Sigmoid colon (tissue), 6 donors: ENCODE measurements at regions not wholly inside any gene's neighbourhood (a gene's known extent, or its start where the extent isn't known, plus 50 kb on each side); places are given as distances from the start of the nearest gene placed in this dataset.

Experiments used
- DNase-seq: peaks from one replicate; pipeline ENCODE4 v3.0.0-alpha.2; 2019
- H3K27ac ChIP-seq, 4 donors: fragments of 200-600 bp; sonication (generic); one replicate each; pipeline ENCODE4 v1.5.1; 2016 to 2019; ENCODE audit warnings: mild to moderate bottlenecking in 1 of 4
- H3K27me3 ChIP-seq, 3 donors: fragments of 200-600 bp; sonication (generic); one replicate each; pipeline ENCODE4 v1.5.1; 2019; ENCODE audit warnings: mild to moderate bottlenecking in 1 of 3
- H3K36me3 ChIP-seq, 4 donors: fragments of 200-600 bp; sonication (generic); one replicate each; pipeline ENCODE4 v1.5.1; 2016 to 2019
- H3K4me1 ChIP-seq, 4 donors: fragments of 200-600 bp; sonication (generic); one replicate each; pipeline ENCODE4 v1.5.1; 2017 to 2019
- H3K4me3 ChIP-seq, 4 donors: fragments of 200-600 bp; sonication (generic); one replicate each; pipeline ENCODE4 v1.5.1; 2017 to 2019; ENCODE audit warnings: mild to moderate bottlenecking in 2 of 4, moderate library complexity in 1 of 4
- H3K9me3 ChIP-seq, 4 donors: fragments of 200-600 bp in 3 of 4; sonication (generic) in 3 of 4; one replicate each; pipeline versions ENCODE4 v1.5.1 to v1.6.1; 2013 to 2019
- EP300 ChIP-seq, 4 donors: sonication (generic); formaldehyde crosslinking; IDR thresholded peaks; one replicate each; pipeline ENCODE4 v1.6.1; 2017; ENCODE audit warnings: antibody characterized with exemption in 4 of 4
- POLR2A ChIP-seq, 2 donors: fragments of 450-650 bp; IDR thresholded peaks; one replicate each; pipeline ENCODE4 v1.6.1; 2016; ENCODE audit warnings: antibody characterized with exemption in 2 of 2, mild to moderate bottlenecking in 2 of 2, moderate library complexity in 2 of 2
- POLR2AphosphoS5 ChIP-seq, 4 donors: sonication (generic); formaldehyde crosslinking; IDR thresholded peaks; one replicate each; pipeline ENCODE4 v1.6.1; 2017; ENCODE audit warnings: antibody characterized with exemption in 4 of 4
- WGBS, 2 donors: extraction: QIAGEN DNeasy Blood & Tissue Kit; methylation state at CpG; one replicate each; pipeline ENCODE4 v1.1.7; 2013; 5-methylcytosine and 5-hydroxymethylcytosine counted together
- intact Hi-C: fragments of 100-400 bp; cut with DNase I; formaldehyde crosslinking; loops from one replicate; pipeline ENCODE4 v1.15.1; 2023
- TF ChIP-seq, protein P1 (sequence below), 4 experiments: fragments of 450-650 bp in 3 of 4; fragments of 200-600 bp in 1 of 4; IDR thresholded peaks; one replicate each; pipeline ENCODE4 v1.5.1; 2016 to 2019; ENCODE audit warnings: antibody characterized with exemption in 4 of 4, mild to moderate bottlenecking in 3 of 4, moderate library complexity in 2 of 4
- donor health status: healthy with polysubstance abuse.
- donor health status: healthy.

DNA sequence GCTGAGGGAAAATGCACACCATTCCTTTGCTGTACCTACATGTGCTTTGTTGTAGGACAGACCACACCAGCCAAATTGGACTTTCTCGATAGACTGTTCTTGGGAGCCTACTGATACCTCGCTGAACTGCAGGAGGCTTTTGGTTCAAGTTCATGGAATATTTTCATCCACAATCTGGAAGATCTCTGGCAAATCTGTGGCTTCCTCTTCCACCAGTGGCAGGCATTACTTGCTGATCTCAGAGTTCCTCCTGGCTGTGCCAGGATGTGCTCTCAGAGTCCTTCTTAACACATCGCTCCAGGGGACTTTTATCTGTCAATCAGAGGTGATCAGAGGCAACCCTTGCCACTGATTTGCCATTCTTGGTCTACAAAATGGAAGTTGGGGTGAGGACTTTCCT is 87.7 kb downstream of the PTGR3 start:
- no peak for TF ChIP-seq POLR2AphosphoS5 (IDR thresholded peaks at IDR 0.05)
- no peak for TF ChIP-seq EP300 (IDR thresholded peaks at IDR 0.05)
- TF ChIP-seq, protein P1, sequence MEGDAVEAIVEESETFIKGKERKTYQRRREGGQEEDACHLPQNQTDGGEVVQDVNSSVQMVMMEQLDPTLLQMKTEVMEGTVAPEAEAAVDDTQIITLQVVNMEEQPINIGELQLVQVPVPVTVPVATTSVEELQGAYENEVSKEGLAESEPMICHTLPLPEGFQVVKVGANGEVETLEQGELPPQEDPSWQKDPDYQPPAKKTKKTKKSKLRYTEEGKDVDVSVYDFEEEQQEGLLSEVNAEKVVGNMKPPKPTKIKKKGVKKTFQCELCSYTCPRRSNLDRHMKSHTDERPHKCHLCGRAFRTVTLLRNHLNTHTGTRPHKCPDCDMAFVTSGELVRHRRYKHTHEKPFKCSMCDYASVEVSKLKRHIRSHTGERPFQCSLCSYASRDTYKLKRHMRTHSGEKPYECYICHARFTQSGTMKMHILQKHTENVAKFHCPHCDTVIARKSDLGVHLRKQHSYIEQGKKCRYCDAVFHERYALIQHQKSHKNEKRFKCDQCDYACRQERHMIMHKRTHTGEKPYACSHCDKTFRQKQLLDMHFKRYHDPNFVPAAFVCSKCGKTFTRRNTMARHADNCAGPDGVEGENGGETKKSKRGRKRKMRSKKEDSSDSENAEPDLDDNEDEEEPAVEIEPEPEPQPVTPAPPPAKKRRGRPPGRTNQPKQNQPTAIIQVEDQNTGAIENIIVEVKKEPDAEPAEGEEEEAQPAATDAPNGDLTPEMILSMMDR (IDR thresholded peaks at IDR 0.05), result no peak
- no peak for TF ChIP-seq POLR2A (IDR thresholded peaks at IDR 0.05)
- H3K27ac ChIP-seq, result no peak overlapping the region
- no peaks in the 10 kb centered on the region for H3K27me3 ChIP-seq
- H3K36me3 ChIP-seq, result no peaks in the 10 kb centered on the region
- H3K4me3 ChIP-seq, result no peak overlapping the region
- H3K9me3 ChIP-seq, result no peaks in the 10 kb centered on the region
- no peak for DNase-seq
- intact Hi-C loops, result loop anchor here (10.0 kb wide), 1 partner anchor 354 kb away; no protein-coding TSS in a partner anchor
- WGBS, 2 donors, result 81 to 85% methylated on average over 3 of the region's 3 CpGs
- H3K4me1 ChIP-seq, result no peaks in the 10 kb centered on the region

DNA sequence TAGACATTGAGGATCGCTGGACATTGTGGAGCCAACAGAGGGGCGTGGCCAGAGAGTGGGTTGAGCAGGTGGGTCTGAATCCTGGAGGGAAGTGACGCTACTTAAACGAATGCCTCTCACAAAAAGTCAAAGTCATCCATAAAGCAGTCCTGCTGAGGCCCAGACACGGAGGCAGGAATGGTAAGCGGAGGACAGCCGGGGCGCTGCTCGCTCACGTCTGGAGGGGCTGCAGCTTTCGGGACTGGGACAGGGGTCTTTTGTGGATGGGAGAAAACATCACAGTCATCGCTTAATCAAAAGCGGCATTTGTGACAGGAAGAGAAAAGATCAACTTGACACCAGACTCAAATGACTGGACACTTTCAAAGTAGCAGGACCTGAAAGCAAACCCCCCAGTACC is 88.4 kb downstream of the PTGR3 start:
- DNase-seq, result no peak
- no peaks in the 10 kb centered on the region for H3K36me3 ChIP-seq
- no peak overlapping the region for H3K4me3 ChIP-seq
- WGBS, 2 donors, result 88 to 90% methylated on average over 13 of the region's 13 CpGs
- intact Hi-C loops, result loop anchor here (10.0 kb wide), 1 partner anchor 354 kb away; no protein-coding TSS in a partner anchor
- no peak overlapping the region for H3K27ac ChIP-seq
- H3K27me3 ChIP-seq, result no peaks in the 10 kb centered on the region
- H3K4me1 ChIP-seq, result no peaks in the 10 kb centered on the region
- TF ChIP-seq POLR2AphosphoS5 (IDR thresholded peaks at IDR 0.05) (no peak), POLR2A (IDR thresholded peaks at IDR 0.05) (no peak)
- no peaks in the 10 kb centered on the region for H3K9me3 ChIP-seq

DNA sequence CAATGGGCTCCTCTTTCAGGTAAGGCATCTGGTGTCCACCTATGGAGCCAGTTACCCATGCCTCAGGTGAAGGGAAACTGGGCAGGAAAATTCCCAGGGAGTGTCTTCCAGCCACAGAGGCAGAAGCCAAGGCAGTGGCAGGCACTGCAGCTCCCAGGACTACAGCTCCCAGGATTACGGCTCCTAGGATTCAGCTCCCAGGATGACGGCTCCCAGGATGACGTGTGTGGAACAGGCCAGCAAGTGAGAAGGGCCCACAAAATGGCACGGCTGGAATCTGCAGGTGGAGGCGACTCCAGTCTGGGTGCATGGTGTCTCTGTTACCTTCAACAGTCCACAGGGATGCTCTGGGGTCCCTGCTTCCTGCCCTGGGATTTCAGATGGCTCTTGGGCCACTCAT is 92.1 kb downstream of the PTGR3 start:
- no peaks in the 10 kb centered on the region for H3K36me3 ChIP-seq
- intact Hi-C loops, result loop anchor here (10.0 kb wide), 1 partner anchor 462 kb away; no protein-coding TSS in a partner anchor
- no peak overlapping the region for H3K4me3 ChIP-seq
- H3K27ac ChIP-seq, result no peak overlapping the region
- H3K9me3 ChIP-seq, result no peaks in the 10 kb centered on the region
- whole genome bisulfite sequencing, 2 donors, result 94 to 96% methylated on average over 5 of the region's 5 CpGs
- no peak for DNase-seq
- H3K4me1 ChIP-seq, result peaks cover 0 to 30% (median 21%) of the 10 kb centered on the region in 4 donors
- TF ChIP-seq POLR2A (IDR thresholded peaks at IDR 0.05) (no peak), POLR2AphosphoS5 (IDR thresholded peaks at IDR 0.05) (no peak), EP300 (IDR thresholded peaks at IDR 0.05) (no peak)
- TF ChIP-seq, protein P1 (IDR thresholded peaks at IDR 0.05), result no peak
- no peaks in the 10 kb centered on the region for H3K27me3 ChIP-seq

DNA sequence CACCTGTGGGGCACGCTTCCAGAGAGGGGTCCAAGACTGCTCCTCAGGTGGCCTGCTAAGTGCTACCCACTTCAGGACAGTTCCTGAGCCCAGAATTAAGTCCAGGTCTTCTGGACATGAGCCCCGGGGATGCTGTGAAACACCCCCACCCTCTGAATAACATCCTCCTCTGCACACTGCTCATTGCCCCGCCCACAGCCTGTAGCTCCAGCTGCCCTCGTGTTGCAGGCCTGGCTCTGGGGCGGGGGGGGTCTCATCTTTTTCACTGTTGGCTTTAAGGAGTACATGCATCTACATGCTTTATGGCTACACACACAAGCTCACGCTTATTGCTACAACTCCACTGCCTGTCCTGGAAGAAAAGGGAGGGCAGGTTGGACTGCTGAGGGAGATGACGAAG is 92.8 kb downstream of the PTGR3 start:
- no peaks in the 10 kb centered on the region for H3K27me3 ChIP-seq
- intact Hi-C loops, result loop anchor here (10.0 kb wide), 1 partner anchor 461 kb away; no protein-coding TSS in a partner anchor
- 57 to 63% methylated on average over 7 of the region's 7 CpGs for WGBS, 2 donors
- H3K36me3 ChIP-seq, result no peaks in the 10 kb centered on the region
- H3K9me3 ChIP-seq, result no peaks in the 10 kb centered on the region
- no peak for DNase-seq
- no peak overlapping the region for H3K27ac ChIP-seq
- no peak overlapping the region for H3K4me3 ChIP-seq
- peaks cover 0 to 36% (median 23%) of the 10 kb centered on the region in 4 donors for H3K4me1 ChIP-seq
- TF ChIP-seq, protein P1 (IDR thresholded peaks at IDR 0.05), result no peak
- TF ChIP-seq POLR2A (IDR thresholded peaks at IDR 0.05) (no peak), POLR2AphosphoS5 (IDR thresholded peaks at IDR 0.05) (no peak)

DNA sequence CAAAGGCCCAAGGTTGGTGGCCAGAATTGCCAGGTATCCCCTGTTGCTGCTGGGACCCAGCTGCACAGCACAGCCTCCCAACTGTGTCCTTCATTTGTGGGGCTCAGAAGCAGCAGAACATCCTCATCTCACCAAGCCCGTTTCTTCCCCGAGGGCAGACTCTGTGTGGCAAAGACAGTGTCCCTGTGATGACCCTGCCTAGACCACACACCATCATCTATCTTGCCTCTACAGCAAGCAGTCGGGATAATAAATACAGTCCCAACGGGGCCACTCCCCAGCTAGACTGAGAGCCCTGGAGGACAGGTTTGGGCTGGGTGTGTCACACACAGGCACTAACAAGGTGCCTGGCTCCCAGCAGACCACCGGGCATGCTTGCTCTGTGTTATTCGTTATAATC is 93.4 kb downstream of the PTGR3 start:
- no peaks in the 10 kb centered on the region for H3K36me3 ChIP-seq
- TF ChIP-seq POLR2AphosphoS5 (IDR thresholded peaks at IDR 0.05) (no peak), EP300 (IDR thresholded peaks at IDR 0.05) (no peak), POLR2A (IDR thresholded peaks at IDR 0.05) (no peak)
- TF ChIP-seq, protein P1 (IDR thresholded peaks at IDR 0.05), result no peak
- H3K4me1 ChIP-seq, result peaks cover 0 to 38% (median 23%) of the 10 kb centered on the region in 4 donors
- H3K9me3 ChIP-seq, result no peaks in the 10 kb centered on the region
- no peaks in the 10 kb centered on the region for H3K27me3 ChIP-seq
- intact Hi-C loops, result loop anchor here (10.0 kb wide), 1 partner anchor 461 kb away; no protein-coding TSS in a partner anchor
- no peak for DNase-seq
- H3K27ac ChIP-seq, result no peak overlapping the region
- 47 to 63% methylated on average over 6 of the region's 6 CpGs for WGBS, 2 donors
- H3K4me3 ChIP-seq, result no peak overlapping the region
